NAMALWA (cell line): ENCODE measurements at regions not wholly inside any gene's neighbourhood (a gene's known extent, or its start where the extent isn't known, plus 50 kb on each side); places are given as distances from the start of the nearest gene placed in this dataset.
"Not testable (repeated sequence)": the region's sequence is repeated elsewhere in the genome, so short reads cannot be mapped to it uniquely, and the experiment has no call there.

ENCODE experiments used
- DNase-seq: peaks from one replicate; pipeline ENCODE4 v3.0.0-alpha.2; 2015; ENCODE audit warnings: low spot score

GRCh38 chr13:89977203-89977602, 1370.3 kb upstream of the MIR17HG start:
- DNase-seq: no peak

GRCh38 chr13:89980896-89981295, 1366.6 kb upstream of the MIR17HG start:
- no peak for DNase-seq

- no peak for DNase-seq
Observed at GRCh38 chr13:89982407-89983095, 1364.9 kb upstream of the MIR17HG start.

GRCh38 chr13:89988206-89988605, 1359.3 kb upstream of the MIR17HG start:
- no peak for DNase-seq

GRCh38 chr13:90003566-90003965, 1343.9 kb upstream of the MIR17HG start:
- DNase-seq: no peak

GRCh38 chr13:90008707-90009149, 1338.8 kb upstream of the MIR17HG start:
- no peak for DNase-seq

- DNase-seq: no peak
Observed at GRCh38 chr13:90014038-90014437, 1333.4 kb upstream of the MIR17HG start.

- DNase-seq: no peak
Observed at GRCh38 chr13:90015565-90016507, 1331.7 kb upstream of the MIR17HG start.

- no peak for DNase-seq
Observed at GRCh38 chr13:90016688-90017087, 1330.8 kb upstream of the MIR17HG start.

GRCh38 chr13:90020536-90021070, 1326.9 kb upstream of the MIR17HG start:
- DNase-seq: no peak

GRCh38 chr13:90027409-90027808, 1320.1 kb upstream of the MIR17HG start:
- no peak for DNase-seq

- DNase-seq: no peak
Observed at GRCh38 chr13:90032313-90032712, 1315.2 kb upstream of the MIR17HG start.

GRCh38 chr13:90032841-90033493, 1314.5 kb upstream of the MIR17HG start:
- DNase-seq: no peak

- no peak for DNase-seq
Observed at GRCh38 chr13:90039516-90039915, 1308.0 kb upstream of the MIR17HG start.

- DNase-seq: no peak
Observed at GRCh38 chr13:90047600-90047999, 1299.9 kb upstream of the MIR17HG start.

GRCh38 chr13:90049989-90050671, 1297.4 kb upstream of the MIR17HG start:
- DNase-seq: no peak

- DNase-seq: no peak
Observed at GRCh38 chr13:90055121-90055520, 1292.4 kb upstream of the MIR17HG start.

GRCh38 chr13:90055760-90056159, 1291.7 kb upstream of the MIR17HG start:
- no peak for DNase-seq

GRCh38 chr13:90064226-90064625, 1283.3 kb upstream of the MIR17HG start:
- DNase-seq: not testable (repeated sequence)

GRCh38 chr13:90068658-90069057, 1278.8 kb upstream of the MIR17HG start:
- peak; percentile 32 for DNase-seq

GRCh38 chr13:90070362-90070761, 1277.1 kb upstream of the MIR17HG start:
- DNase-seq: no peak
